HCT116 (cell line): ENCODE measurements at regions not wholly inside any gene's neighbourhood (a gene's known extent, or its start where the extent isn't known, plus 50 kb on each side); places are given as distances from the start of the nearest gene placed in this dataset.

Experiments used
- ATAC-seq: fragments of 200-7000 bp; cut with Tn5 transposase; 2 replicates; pipeline ENCODE4 v1.9.1; 2020; ENCODE audit warnings: mild to moderate bottlenecking, moderate library complexity
- BruUV-seq: library from RNA; stranded (reverse); fragments of 400-500 nt; replicated peaks from 2 replicates; lab custom pipeline; 2021; lab: Mats Ljungman, UMichigan
- CTCF ChIA-PET: fragments of 300-600 bp; sonication (Branson Sonifier 250); formaldehyde crosslinking; loops from one replicate; lab custom pipeline; 2021; ENCODE audit warnings: antibody characterized with exemption; lab: Charles Lee
- POLR2A ChIA-PET: fragments of 300-600, 350-600 bp; sonication (Branson Sonifier 250); formaldehyde crosslinking; loops from one replicate; lab custom pipeline; 2021; ENCODE audit warnings: antibody characterized with exemption; lab: Charles Lee
- RAD21 ChIA-PET, 2 experiments: fragments of 300-600 bp; sonication (Branson Sonifier 250); formaldehyde crosslinking; loops; one replicate each; lab custom pipeline; 2023; ENCODE audit warnings: low total read pairs in 2 of 2; ENCODE audit not compliant: uncharacterized antibody in 2 of 2, unreplicated experiment in 2 of 2, low non-redundant PET in 1 of 2; lab: Charles Lee
- DNase-seq: peaks from one replicate; pipeline ENCODE4 v3.0.0-alpha.2; 2010; ENCODE audit warnings: low read depth, low spot score
- H2AFZ ChIP-seq: fragments of 200-600 bp; shearing (Covaris generic), sonication (generic); 2 replicates; pipeline ENCODE4 v1.6.1; 2017; ENCODE audit warnings: low read depth, mixed run types, mixed read lengths, antibody characterized with exemption, low read length; ENCODE audit not compliant: poor library complexity, severe bottlenecking
- H3K27ac ChIP-seq: 2 replicates; pipeline ENCODE4 v1.5.1; 2012; ENCODE audit warnings: low read depth, low read length
- H3K27me3 ChIP-seq: fragments of 200-600 bp; sonication (generic); 2 replicates; pipeline ENCODE4 v1.6.1; 2016; ENCODE audit warnings: mixed run types, low read length, mixed read lengths; ENCODE audit not compliant: insufficient read depth
- H3K36me3 ChIP-seq, 2 experiments: fragments of 200-500 bp in 1 of 2; fragments of 200-600 bp in 1 of 2; sonication (Bioruptor generic) in 1 of 2; sonication (generic) in 1 of 2; 2 replicates each; pipeline versions ENCODE4 v1.5.1 to v1.6.1; 2014 to 2016; ENCODE audit warnings: low read length in 2 of 2, inconsistent platforms in 1 of 2, mixed read lengths in 1 of 2, mixed run types in 1 of 2; ENCODE audit not compliant: insufficient read depth in 2 of 2, control insufficient read depth in 1 of 2
- H3K4me1 ChIP-seq, 2 experiments: fragments of 200-600 bp in 1 of 2; sonication (generic) in 1 of 2; 2 replicates each; pipeline versions ENCODE4 v1.5.1 to v1.6.1; 2012 to 2017; ENCODE audit warnings: low read length in 2 of 2, inconsistent platforms in 1 of 2, mild to moderate bottlenecking in 1 of 2, mixed read lengths in 1 of 2, mixed run types in 1 of 2, moderate library complexity in 1 of 2; ENCODE audit not compliant: insufficient read depth in 2 of 2, control insufficient read depth in 1 of 2
- H3K4me2 ChIP-seq: fragments of 200-600 bp; sonication (generic); 2 replicates; pipeline ENCODE4 v1.6.1; 2017; ENCODE audit warnings: mixed run types, low read length, mixed read lengths
- H3K4me3 ChIP-seq, 2 experiments: fragments of 200-600 bp in 1 of 2; sonication (generic) in 1 of 2; replicated peaks in 1 of 2; 2 replicates each; pipeline ENCODE4 v1.5.1; 2011 to 2016; ENCODE audit warnings: low read length in 2 of 2, control low read depth in 1 of 2, low read depth in 1 of 2, mild to moderate bottlenecking in 1 of 2, mixed read lengths in 1 of 2, mixed run types in 1 of 2
- H3K79me2 ChIP-seq: fragments of 200-600 bp; sonication (generic); 2 replicates; pipeline ENCODE4 v1.6.1; 2017; ENCODE audit warnings: mild to moderate bottlenecking, mixed run types, low read length, moderate library complexity, mixed read lengths; ENCODE audit not compliant: insufficient read depth
- H3K9ac ChIP-seq: fragments of 200-600 bp; sonication (generic); 2 replicates; pipeline ENCODE4 v1.6.1; 2016; ENCODE audit warnings: low read length, mixed read lengths
- H3K9me2 ChIP-seq: fragments of 200-600 bp; sonication (generic), shearing (Covaris generic); 2 replicates; pipeline ENCODE4 v1.6.1; 2017; ENCODE audit warnings: mixed run types, mild to moderate bottlenecking, moderate library complexity; ENCODE audit not compliant: insufficient read depth
- H3K9me3 ChIP-seq, 2 experiments: fragments of 200-500 bp in 1 of 2; fragments of 200-600 bp in 1 of 2; sonication (Bioruptor generic) in 1 of 2; sonication (generic) in 1 of 2; 2 replicates each; pipeline ENCODE4 v1.6.1; 2014 to 2017; ENCODE audit warnings: low read length in 2 of 2, mixed read lengths in 2 of 2, inconsistent platforms in 1 of 2, low read depth in 1 of 2, mild to moderate bottlenecking in 1 of 2, mixed run types in 1 of 2, moderate library complexity in 1 of 2; ENCODE audit not compliant: control insufficient read depth in 1 of 2, insufficient read depth in 1 of 2
- H4K20me1 ChIP-seq: fragments of 200-600 bp; sonication (generic), shearing (Covaris generic); 2 replicates; pipeline ENCODE4 v1.6.1; 2017; ENCODE audit warnings: mixed run types, mild to moderate bottlenecking, moderate library complexity; ENCODE audit not compliant: insufficient read depth
- ATF3 ChIP-seq: IDR thresholded peaks from 2 replicates; pipeline ENCODE4 v1.6.1; 2012
- CBX3 ChIP-seq: IDR thresholded peaks from 2 replicates; pipeline ENCODE4 v1.6.1; 2012; ENCODE audit warnings: low read depth
- EZH2phosphoT487 ChIP-seq: fragments of 200-600 bp; IDR thresholded peaks from 2 replicates; pipeline ENCODE4 v1.6.1; 2018; ENCODE audit warnings: antibody characterized with exemption, borderline replicate concordance
- FOSL1 ChIP-seq: IDR thresholded peaks from 2 replicates; pipeline ENCODE4 v1.6.1; 2012; ENCODE audit warnings: low read depth
- JUND ChIP-seq: IDR thresholded peaks from 2 replicates; pipeline ENCODE4 v1.6.1; 2012
- POLR2A ChIP-seq: IDR thresholded peaks from 2 replicates; pipeline ENCODE4 v1.7.0; 2011; ENCODE audit warnings: borderline replicate concordance; ENCODE audit not compliant: insufficient read depth, insufficient read length; ENCODE audit errors: extremely low read depth
- POLR2AphosphoS5 ChIP-seq: IDR thresholded peaks from 2 replicates; pipeline ENCODE4 v1.6.1; 2011; ENCODE audit warnings: mild to moderate bottlenecking, low read depth, low read length, moderate library complexity
- RAD21 ChIP-seq: IDR thresholded peaks from 2 replicates; pipeline ENCODE4 v1.6.1; 2012; ENCODE audit warnings: low read depth, mild to moderate bottlenecking
- SIN3A ChIP-seq: IDR thresholded peaks from 2 replicates; pipeline ENCODE4 v1.6.1; 2012; ENCODE audit warnings: low read depth
- SRF ChIP-seq: IDR thresholded peaks from 2 replicates; pipeline ENCODE4 v1.6.1; 2012; ENCODE audit warnings: low read depth
- TCF7L2 ChIP-seq: IDR thresholded peaks from 2 replicates; pipeline ENCODE4 v1.7.0; 2011; ENCODE audit warnings: borderline replicate concordance, inconsistent platforms; ENCODE audit not compliant: insufficient read depth, insufficient read length; ENCODE audit errors: extremely low read depth
- ZFX ChIP-seq: fragments of 450-650 bp; IDR thresholded peaks from 2 replicates; pipeline ENCODE4 v1.6.1; 2017
- ZNF274 ChIP-seq: fragments of 200-500 bp; sonication (Bioruptor generic); IDR thresholded peaks from 2 replicates; pipeline ENCODE4 v1.6.1; 2014; ENCODE audit warnings: mild to moderate bottlenecking, low read depth, low read length, inconsistent platforms
- intact Hi-C: fragments of 100-400 bp; cut with micrococcal nuclease; formaldehyde crosslinking; loops from 2 replicates; pipeline ENCODE4 v1.10.0; 2022
- TF ChIP-seq, protein P1 (sequence below), 3 experiments: fragments of 200-600 bp in 1 of 3; sonication (generic) in 1 of 3; IDR thresholded peaks in 2 of 3; conservative IDR thresholded peaks in 1 of 3; 2 replicates each; pipeline ENCODE4 v1.5.1; 2012 to 2017; ENCODE audit warnings: low read depth in 2 of 3, low read length in 2 of 3, antibody characterized with exemption in 1 of 3, borderline replicate concordance in 1 of 3, control low read depth in 1 of 3, mild to moderate bottlenecking in 1 of 3, mixed read lengths in 1 of 3, mixed run types in 1 of 3, moderate library complexity in 1 of 3; ENCODE audit not compliant: insufficient read depth in 1 of 3
- TF ChIP-seq, protein P2 (sequence below): IDR thresholded peaks from 2 replicates; pipeline ENCODE4 v1.6.1; 2011; ENCODE audit warnings: mild to moderate bottlenecking, low read length, moderate library complexity; ENCODE audit not compliant: insufficient replicate concordance; ENCODE audit errors: extremely low read depth

DNA sequence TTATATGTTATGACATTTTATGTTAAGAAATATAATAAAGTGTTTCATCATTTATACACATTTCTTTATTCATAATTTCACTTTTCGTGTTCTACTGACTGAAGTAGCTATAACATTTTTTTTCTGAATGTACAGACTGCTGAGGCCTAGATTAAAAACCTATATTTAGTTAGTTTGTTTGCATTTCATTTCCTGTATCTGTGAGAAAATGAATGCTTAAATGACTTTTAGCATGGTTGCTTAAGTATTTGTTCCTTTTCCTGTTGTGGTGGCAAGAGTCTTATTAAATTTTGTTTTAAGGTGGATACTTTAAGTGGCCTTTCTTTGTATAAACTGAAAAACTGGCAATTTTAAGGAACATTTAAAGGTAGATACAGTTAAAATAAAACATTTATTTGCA is 779.7 kb upstream of the MAN1A1 start:
- Histone ChIP-seq H3K9ac (no peak overlapping the region), H3K36me3 (no peaks in the 10 kb centered on the region), H3K4me1 (no peaks in the 10 kb centered on the region), H4K20me1 (no peaks in the 10 kb centered on the region; the same call in 1 of the 2 replicates), H3K27ac (no peak overlapping the region), H3K9me3 (no peaks in the 10 kb centered on the region), H3K79me2 (no peaks in the 10 kb centered on the region), H3K4me2 (no peak overlapping the region), H3K27me3 (no peaks in the 10 kb centered on the region), H3K4me3 (no peak overlapping the region), H2AFZ (no peak overlapping the region), H3K9me2 (no peaks in the 10 kb centered on the region)
- DNase-seq, result no peak
- ATAC-seq, result no peak
- intact Hi-C loops, result no loop called here
- ChIA-PET POLR2A (no interaction called here), CTCF (no interaction called here), RAD21 (no interaction called here)
- TF ChIP-seq ZFX (no peak), JUND (no peak), SIN3A (no peak), EZH2phosphoT487 (no peak), ZNF274 (no peak), POLR2A (no peak), ATF3 (no peak), TCF7L2 (no peak), CBX3 (no peak), SRF (no peak), RAD21 (no peak), FOSL1 (no peak), POLR2AphosphoS5 (no peak)
- TF ChIP-seq, protein P1, sequence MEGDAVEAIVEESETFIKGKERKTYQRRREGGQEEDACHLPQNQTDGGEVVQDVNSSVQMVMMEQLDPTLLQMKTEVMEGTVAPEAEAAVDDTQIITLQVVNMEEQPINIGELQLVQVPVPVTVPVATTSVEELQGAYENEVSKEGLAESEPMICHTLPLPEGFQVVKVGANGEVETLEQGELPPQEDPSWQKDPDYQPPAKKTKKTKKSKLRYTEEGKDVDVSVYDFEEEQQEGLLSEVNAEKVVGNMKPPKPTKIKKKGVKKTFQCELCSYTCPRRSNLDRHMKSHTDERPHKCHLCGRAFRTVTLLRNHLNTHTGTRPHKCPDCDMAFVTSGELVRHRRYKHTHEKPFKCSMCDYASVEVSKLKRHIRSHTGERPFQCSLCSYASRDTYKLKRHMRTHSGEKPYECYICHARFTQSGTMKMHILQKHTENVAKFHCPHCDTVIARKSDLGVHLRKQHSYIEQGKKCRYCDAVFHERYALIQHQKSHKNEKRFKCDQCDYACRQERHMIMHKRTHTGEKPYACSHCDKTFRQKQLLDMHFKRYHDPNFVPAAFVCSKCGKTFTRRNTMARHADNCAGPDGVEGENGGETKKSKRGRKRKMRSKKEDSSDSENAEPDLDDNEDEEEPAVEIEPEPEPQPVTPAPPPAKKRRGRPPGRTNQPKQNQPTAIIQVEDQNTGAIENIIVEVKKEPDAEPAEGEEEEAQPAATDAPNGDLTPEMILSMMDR (IDR thresholded peaks at IDR 0.05 in 2 of 3, conservative IDR thresholded peaks at IDR 0.05 in 1 of 3; ENCODE audit: borderline replicate concordance in 1 of 3, insufficient read depth in 1 of 3, low read depth in 2 of 3, low read length in 2 of 3), result no peak
- TF ChIP-seq, protein P2, sequence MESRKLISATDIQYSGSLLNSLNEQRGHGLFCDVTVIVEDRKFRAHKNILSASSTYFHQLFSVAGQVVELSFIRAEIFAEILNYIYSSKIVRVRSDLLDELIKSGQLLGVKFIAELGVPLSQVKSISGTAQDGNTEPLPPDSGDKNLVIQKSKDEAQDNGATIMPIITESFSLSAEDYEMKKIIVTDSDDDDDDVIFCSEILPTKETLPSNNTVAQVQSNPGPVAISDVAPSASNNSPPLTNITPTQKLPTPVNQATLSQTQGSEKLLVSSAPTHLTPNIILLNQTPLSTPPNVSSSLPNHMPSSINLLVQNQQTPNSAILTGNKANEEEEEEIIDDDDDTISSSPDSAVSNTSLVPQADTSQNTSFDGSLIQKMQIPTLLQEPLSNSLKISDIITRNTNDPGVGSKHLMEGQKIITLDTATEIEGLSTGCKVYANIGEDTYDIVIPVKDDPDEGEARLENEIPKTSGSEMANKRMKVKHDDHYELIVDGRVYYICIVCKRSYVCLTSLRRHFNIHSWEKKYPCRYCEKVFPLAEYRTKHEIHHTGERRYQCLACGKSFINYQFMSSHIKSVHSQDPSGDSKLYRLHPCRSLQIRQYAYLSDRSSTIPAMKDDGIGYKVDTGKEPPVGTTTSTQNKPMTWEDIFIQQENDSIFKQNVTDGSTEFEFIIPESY, result no peak
- no TSS peak for BruUV-seq
